Retinal pigment epithelial cell (primary cell): ENCODE measurements at regions not wholly inside any gene's neighbourhood (a gene's known extent, or its start where the extent isn't known, plus 50 kb on each side); places are given as distances from the start of the nearest gene placed in this dataset.

ENCODE experiments used
- DNase-seq: peaks from one replicate; pipeline ENCODE4 v3.0.0-alpha.2; 2010; ENCODE audit warnings: low read depth
- H3K4me3 ChIP-seq: 2 replicates; pipeline ENCODE4 v1.5.1; 2011; ENCODE audit warnings: mild to moderate bottlenecking, low read length, control low read depth, moderate library complexity
- TF ChIP-seq, protein P1 (sequence below): conservative IDR thresholded peaks from 2 replicates; pipeline ENCODE4 v1.5.1; 2011; ENCODE audit warnings: low read depth, low read length, control low read depth, inconsistent platforms

DNA sequence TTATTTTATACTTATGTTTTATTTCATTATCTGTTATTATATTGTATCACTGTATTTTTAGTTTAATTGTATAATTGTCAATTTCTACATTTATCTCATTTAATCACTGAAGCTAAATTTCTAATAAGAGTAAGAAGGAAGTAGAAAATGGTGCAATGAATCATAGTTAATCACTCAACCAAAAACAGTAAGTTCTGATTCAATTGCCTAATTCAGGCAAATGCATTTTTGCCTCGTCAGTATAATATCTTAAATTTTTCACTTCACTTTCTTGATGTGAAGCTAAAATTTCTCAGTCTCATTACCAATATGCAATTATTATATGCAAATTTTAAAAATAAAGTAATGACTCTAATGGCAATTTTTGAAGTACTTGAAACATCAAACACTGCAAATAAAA lies 340.5 kb upstream of the USP15 start:
- TF ChIP-seq, protein P1, sequence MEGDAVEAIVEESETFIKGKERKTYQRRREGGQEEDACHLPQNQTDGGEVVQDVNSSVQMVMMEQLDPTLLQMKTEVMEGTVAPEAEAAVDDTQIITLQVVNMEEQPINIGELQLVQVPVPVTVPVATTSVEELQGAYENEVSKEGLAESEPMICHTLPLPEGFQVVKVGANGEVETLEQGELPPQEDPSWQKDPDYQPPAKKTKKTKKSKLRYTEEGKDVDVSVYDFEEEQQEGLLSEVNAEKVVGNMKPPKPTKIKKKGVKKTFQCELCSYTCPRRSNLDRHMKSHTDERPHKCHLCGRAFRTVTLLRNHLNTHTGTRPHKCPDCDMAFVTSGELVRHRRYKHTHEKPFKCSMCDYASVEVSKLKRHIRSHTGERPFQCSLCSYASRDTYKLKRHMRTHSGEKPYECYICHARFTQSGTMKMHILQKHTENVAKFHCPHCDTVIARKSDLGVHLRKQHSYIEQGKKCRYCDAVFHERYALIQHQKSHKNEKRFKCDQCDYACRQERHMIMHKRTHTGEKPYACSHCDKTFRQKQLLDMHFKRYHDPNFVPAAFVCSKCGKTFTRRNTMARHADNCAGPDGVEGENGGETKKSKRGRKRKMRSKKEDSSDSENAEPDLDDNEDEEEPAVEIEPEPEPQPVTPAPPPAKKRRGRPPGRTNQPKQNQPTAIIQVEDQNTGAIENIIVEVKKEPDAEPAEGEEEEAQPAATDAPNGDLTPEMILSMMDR: no peak
- no peak for DNase-seq
- H3K4me3 ChIP-seq: no peak overlapping the region

DNA sequence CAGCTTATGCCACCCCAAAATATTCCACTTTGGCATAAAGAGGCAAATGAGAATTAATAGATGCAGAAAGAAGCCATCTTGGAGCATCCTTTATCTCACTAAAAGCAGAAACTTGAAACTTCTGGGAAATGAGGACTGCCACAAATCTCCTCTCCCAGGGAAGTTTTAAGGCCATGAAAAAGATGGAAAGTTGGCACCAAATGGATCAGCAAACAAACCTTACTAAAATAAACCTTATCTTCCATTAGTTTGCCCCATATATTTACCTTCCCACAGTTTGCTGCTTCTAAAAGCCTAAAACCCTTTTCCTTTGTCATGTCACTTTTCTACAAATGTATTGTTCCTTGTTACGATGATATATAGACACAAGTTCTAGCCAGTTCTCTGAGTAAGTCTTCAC lies 340.0 kb upstream of the USP15 start:
- no peak for DNase-seq
- no peak overlapping the region for H3K4me3 ChIP-seq
- TF ChIP-seq, protein P1: no peak

DNA sequence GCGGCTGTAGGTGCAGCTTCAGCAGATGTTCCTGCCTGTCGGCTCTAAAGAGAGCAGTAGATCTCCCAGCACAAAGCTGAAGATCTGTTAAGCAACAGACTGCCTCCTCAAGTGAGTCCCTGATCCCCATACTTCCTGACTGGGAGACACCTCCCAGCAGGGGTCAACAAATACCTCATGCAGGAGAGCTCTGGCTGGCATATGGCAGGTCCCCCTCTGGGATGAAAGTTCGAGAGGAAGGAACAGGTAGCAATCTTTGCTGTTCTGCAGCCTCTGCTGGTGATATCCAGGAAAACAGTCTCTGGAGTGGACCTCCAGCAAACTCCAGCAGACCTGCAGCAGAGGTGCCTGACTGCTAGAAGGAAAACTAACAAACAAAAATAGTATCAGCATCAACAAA lies 337.1 kb upstream of the USP15 start:
- no peak for DNase-seq
- TF ChIP-seq, protein P1: no peak
- H3K4me3 ChIP-seq: no peak overlapping the region

DNA sequence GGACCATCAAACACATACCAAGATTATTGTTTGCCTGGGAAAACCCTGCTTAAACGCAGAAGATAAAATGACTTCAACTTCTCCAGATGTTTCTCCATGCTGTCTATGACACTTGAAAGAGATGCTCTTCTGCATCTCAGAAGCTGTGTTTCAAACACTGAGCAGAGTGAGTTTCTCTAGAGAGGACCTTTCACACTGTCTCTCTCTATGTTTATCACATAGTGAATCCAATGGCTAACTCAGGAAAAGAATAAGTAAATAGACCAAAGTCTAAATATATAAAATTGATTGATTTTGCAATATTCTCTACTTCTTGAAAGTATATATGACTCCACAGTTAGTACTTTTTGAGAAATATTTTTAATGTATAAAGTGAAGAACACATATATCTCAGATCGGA lies 325.6 kb upstream of the USP15 start:
- H3K4me3 ChIP-seq: no peak overlapping the region
- TF ChIP-seq, protein P1: no peak
- DNase-seq: no peak

DNA sequence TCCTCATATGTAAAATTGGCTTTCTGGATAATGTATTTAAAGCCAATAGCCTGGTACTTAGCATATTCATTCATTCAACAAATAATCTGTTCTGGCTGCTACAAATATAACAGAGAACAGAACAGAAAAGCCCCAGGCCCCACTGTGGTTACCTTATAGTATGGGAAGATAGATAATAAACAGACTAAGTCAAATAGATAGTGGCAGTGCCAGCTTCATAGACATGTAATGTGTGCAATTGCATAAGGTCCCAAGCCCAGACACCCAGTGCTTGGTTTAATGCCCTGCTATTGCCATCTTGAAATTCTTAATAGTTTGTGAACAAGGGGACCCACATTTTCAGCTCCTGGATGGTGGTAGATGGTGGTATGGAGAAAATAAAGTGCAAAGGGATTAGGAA lies 320.2 kb upstream of the USP15 start:
- TF ChIP-seq, protein P1: no peak
- no peak overlapping the region for H3K4me3 ChIP-seq
- no peak for DNase-seq

DNA sequence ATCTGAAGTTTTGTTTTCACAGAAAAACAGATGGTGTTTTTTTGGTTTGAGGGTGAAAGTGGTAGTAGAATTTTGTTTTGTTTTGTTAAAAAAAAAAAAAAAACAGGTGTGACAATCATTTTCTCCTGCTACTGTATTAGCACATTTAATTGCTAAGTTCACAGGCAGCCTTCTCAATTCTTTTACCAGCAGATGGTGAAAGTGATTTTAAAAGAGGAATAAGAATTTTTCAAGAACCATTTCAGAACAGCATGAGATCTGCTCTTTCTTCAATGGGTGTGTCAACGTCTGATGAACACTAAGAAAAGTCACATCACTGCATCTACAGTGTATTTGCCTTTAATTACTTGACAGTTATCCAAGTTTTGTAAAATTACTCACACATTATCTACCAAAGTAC lies 303.7 kb upstream of the USP15 start:
- H3K4me3 ChIP-seq: no peak overlapping the region
- TF ChIP-seq, protein P1: no peak
- no peak for DNase-seq

DNA sequence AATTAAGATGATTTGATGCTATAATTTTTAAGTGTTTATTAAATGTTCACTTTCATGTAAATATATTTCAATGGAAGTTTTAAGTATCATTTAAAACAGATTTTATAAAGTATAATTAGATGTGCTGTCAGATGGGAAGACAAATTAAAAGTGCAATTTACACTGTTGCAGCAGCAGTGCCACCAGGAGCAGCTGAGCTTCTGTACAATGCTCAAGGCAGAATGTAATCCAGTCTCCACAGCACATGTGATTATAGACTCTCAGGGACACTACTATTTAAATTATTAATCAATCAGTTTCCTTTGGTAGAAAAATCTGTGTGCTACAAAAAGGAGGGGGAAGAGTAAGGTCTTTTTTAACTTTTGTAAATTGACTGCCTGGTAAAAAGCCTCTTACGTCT lies 285.7 kb upstream of the USP15 start:
- TF ChIP-seq, protein P1: no peak
- H3K4me3 ChIP-seq: no peak overlapping the region
- DNase-seq: no peak
